A673 (cell line): ENCODE measurements at regions not wholly inside any gene's neighbourhood (a gene's known extent, or its start where the extent isn't known, plus 50 kb on each side); places are given as distances from the start of the nearest gene placed in this dataset.

Experiments
- BruUV-seq: library from RNA; stranded (reverse); fragments of 400-500 nt; replicated peaks from 2 replicates; lab custom pipeline; 2021; lab: Mats Ljungman, UMichigan
- CTCF ChIA-PET: fragments of 300-600 bp; sonication (Branson Sonifier 250); formaldehyde crosslinking; loops from one replicate; lab custom pipeline; 2022; ENCODE audit warnings: antibody characterized with exemption; lab: Charles Lee
- POLR2A ChIA-PET: fragments of 300-600 bp; sonication (Branson Sonifier 250); formaldehyde crosslinking; loops from one replicate; lab custom pipeline; 2022; ENCODE audit warnings: antibody characterized with exemption; ENCODE audit not compliant: low non-redundant PET; lab: Charles Lee
- DNase-seq: peaks from one replicate; pipeline ENCODE4 v3.0.0-alpha.2; 2015; ENCODE audit warnings: low spot score
- H3K27ac ChIP-seq: fragments of 200-600 bp; sonication (generic); 2 replicates; pipeline ENCODE4 v1.5.1; 2016; ENCODE audit warnings: mixed run types, low read depth, mild to moderate bottlenecking, mixed read lengths, antibody characterized with exemption, low read length; ENCODE audit not compliant: poor library complexity, severe bottlenecking
- H3K27me3 ChIP-seq: fragments of 200-600 bp; sonication (generic); replicated peaks from 2 replicates; pipeline ENCODE4 v1.6.1; 2017; ENCODE audit warnings: mixed run types, low read depth, mild to moderate bottlenecking, mixed read lengths, antibody characterized with exemption, low read length; ENCODE audit not compliant: insufficient read depth, poor library complexity
- H3K36me3 ChIP-seq: fragments of 200-600 bp; sonication (generic); 2 replicates; pipeline ENCODE4 v1.6.1; 2016; ENCODE audit warnings: mixed run types, mild to moderate bottlenecking, mixed read lengths, antibody characterized with exemption, low read length; ENCODE audit not compliant: insufficient read depth, poor library complexity, severe bottlenecking
- H3K4me1 ChIP-seq: fragments of 200-600 bp; sonication (generic); 2 replicates; pipeline ENCODE4 v1.6.1; 2017; ENCODE audit warnings: mixed run types, mild to moderate bottlenecking, mixed read lengths, antibody characterized with exemption, low read length; ENCODE audit not compliant: insufficient read depth, poor library complexity, severe bottlenecking
- H3K4me3 ChIP-seq: fragments of 200-600 bp; sonication (generic); 2 replicates; pipeline ENCODE4 v1.5.1; 2016; ENCODE audit warnings: low read depth, mixed run types, mild to moderate bottlenecking, mixed read lengths, low read length; ENCODE audit not compliant: poor library complexity, severe bottlenecking
- H3K9me3 ChIP-seq: fragments of 200-600 bp; sonication (generic); 2 replicates; pipeline ENCODE4 v1.6.1; 2016; ENCODE audit warnings: mixed run types, low read depth, mild to moderate bottlenecking, mixed read lengths, antibody characterized with exemption, low read length; ENCODE audit not compliant: poor library complexity, severe bottlenecking
- CTCF ChIP-seq: fragments of 300-800, 200-600 bp; sonication (generic); conservative IDR thresholded peaks from 2 replicates; pipeline ENCODE4 v1.5.1; 2017; ENCODE audit warnings: low read depth, mild to moderate bottlenecking, antibody characterized with exemption, low read length, moderate library complexity, mixed read lengths
- EZH2 ChIP-seq: fragments of 200-600 bp; sonication (generic); IDR thresholded peaks from 2 replicates; pipeline ENCODE4 v1.6.1; 2017; ENCODE audit warnings: borderline replicate concordance, low read depth, mild to moderate bottlenecking, mixed read lengths, antibody characterized with exemption, low read length; ENCODE audit not compliant: poor library complexity, severe bottlenecking
- intact Hi-C: fragments of 100-400 bp; cut with micrococcal nuclease; formaldehyde crosslinking; loops from one replicate; pipeline ENCODE4 v1.10.0; 2022; ENCODE audit not compliant: unreplicated experiment

- ChIA-PET CTCF (no interaction called here), POLR2A (no interaction called here)
- H3K9me3 ChIP-seq, result peaks cover 7% of the 10 kb centered on the region
- intact Hi-C loops, result no loop called here
- BruUV-seq, result no TSS peak
- no peak overlapping the region for H3K27ac ChIP-seq
- TF ChIP-seq EZH2 (no peak), CTCF (no peak)
- no peaks in the 10 kb centered on the region for H3K27me3 ChIP-seq
- no peaks in the 10 kb centered on the region for H3K36me3 ChIP-seq
- no peaks in the 10 kb centered on the region for H3K4me1 ChIP-seq
- no peak overlapping the region for H3K4me3 ChIP-seq
- no peak for DNase-seq
Measured at GRCh38 chr4:126616795-126617194, 1016.0 kb upstream of the INTU start.

GRCh38 chr4:126627255-126627654 is 1005.5 kb upstream of the INTU start:
- DNase-seq, result peak; percentile 48
- Histone ChIP-seq H3K27me3 (no peaks in the 10 kb centered on the region), H3K9me3 (no peaks in the 10 kb centered on the region), H3K36me3 (no peaks in the 10 kb centered on the region), H3K4me3 (no peak overlapping the region), H3K27ac (no peak overlapping the region), H3K4me1 (no peaks in the 10 kb centered on the region)
- CTCF ChIA-PET, result no interaction called here
- intact Hi-C loops, result loop anchor here (5.0 to 10.0 kb wide), 3 partner anchors 328 to 778 kb away; no protein-coding TSS in a partner anchor
- no TSS peak for BruUV-seq
- POLR2A ChIA-PET, result no interaction called here
- TF ChIP-seq CTCF, result peak; percentile 76
- no peak for TF ChIP-seq EZH2

DNA sequence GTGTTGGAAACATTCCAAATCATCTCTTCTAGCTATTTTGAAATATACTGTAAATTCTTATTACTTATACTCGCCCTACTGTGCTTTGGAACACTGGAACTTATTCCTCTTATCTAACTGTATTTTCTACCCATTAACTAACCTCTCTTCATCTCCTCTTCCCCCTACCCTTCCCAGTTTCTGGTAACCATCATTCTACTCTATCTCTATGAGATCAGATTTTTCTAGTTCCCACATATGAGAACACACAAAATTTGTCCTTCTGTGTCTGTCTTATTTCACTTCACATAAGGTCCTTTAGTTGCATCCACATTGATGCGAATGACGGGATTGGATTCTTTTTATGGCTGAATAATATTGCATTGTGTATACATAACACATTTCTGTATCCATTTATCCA is 1003.8 kb upstream of the INTU start:
- Histone ChIP-seq H3K36me3 (no peaks in the 10 kb centered on the region), H3K4me3 (no peak overlapping the region), H3K4me1 (peaks cover 5% of the 10 kb centered on the region), H3K9me3 (no peaks in the 10 kb centered on the region), H3K27me3 (no peaks in the 10 kb centered on the region), H3K27ac (no peak overlapping the region)
- BruUV-seq, result no TSS peak
- no peak for TF ChIP-seq EZH2
- no peak for TF ChIP-seq CTCF
- intact Hi-C loops, result loop anchor here (5.0 to 10.0 kb wide), 3 partner anchors 326 to 776 kb away; no protein-coding TSS in a partner anchor
- ChIA-PET POLR2A (no interaction called here), CTCF (no interaction called here)
- no peak for DNase-seq
